ENCODE measurements at regions not wholly inside any gene's neighbourhood (a gene's known extent, or its start where the extent isn't known, plus 50 kb on each side); places are given as distances from the start of the nearest gene placed in this dataset.
A peak's percentile ranks its signal among the peaks of the same experiment; 100 is the strongest.

- 52 to 59% methylated on average over 8 of the region's 8 CpGs for WGBS, 2 donors
- H3K27me3 ChIP-seq: no peaks in the 10 kb centered on the region
- H3K27ac ChIP-seq: peak overlapping the region in 1 of 4 donors; percentile 60
- TF ChIP-seq POLR2A (IDR thresholded peaks at IDR 0.05): no peak
- TF ChIP-seq POLR2AphosphoS5 (IDR thresholded peaks at IDR 0.05): peak in 1 of 2 donors; percentile 18
- TF ChIP-seq EP300 (IDR thresholded peaks at IDR 0.05): no peak
- TF ChIP-seq, protein P1, sequence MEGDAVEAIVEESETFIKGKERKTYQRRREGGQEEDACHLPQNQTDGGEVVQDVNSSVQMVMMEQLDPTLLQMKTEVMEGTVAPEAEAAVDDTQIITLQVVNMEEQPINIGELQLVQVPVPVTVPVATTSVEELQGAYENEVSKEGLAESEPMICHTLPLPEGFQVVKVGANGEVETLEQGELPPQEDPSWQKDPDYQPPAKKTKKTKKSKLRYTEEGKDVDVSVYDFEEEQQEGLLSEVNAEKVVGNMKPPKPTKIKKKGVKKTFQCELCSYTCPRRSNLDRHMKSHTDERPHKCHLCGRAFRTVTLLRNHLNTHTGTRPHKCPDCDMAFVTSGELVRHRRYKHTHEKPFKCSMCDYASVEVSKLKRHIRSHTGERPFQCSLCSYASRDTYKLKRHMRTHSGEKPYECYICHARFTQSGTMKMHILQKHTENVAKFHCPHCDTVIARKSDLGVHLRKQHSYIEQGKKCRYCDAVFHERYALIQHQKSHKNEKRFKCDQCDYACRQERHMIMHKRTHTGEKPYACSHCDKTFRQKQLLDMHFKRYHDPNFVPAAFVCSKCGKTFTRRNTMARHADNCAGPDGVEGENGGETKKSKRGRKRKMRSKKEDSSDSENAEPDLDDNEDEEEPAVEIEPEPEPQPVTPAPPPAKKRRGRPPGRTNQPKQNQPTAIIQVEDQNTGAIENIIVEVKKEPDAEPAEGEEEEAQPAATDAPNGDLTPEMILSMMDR (IDR thresholded peaks at IDR 0.05): peak in 3 of 6 experiments; percentile 11 to 25 (median 25)
- peak; percentile 35 to 71 for ATAC-seq (ENCODE audit: low FRiP score in 2 of 2)
- no peaks in the 10 kb centered on the region for H3K36me3 ChIP-seq
- H3K4me1 ChIP-seq: peaks cover 0 to 11% (median 2%) of the 10 kb centered on the region in 4 donors
- H3K9me3 ChIP-seq: no peaks in the 10 kb centered on the region
- no peak overlapping the region for H3K4me3 ChIP-seq
- DNase-seq: peak; percentile 43 to 77
Measured at GRCh38 chr2:121099329-121100290, 185.4 kb downstream of the TFCP2L1 start.

DNA sequence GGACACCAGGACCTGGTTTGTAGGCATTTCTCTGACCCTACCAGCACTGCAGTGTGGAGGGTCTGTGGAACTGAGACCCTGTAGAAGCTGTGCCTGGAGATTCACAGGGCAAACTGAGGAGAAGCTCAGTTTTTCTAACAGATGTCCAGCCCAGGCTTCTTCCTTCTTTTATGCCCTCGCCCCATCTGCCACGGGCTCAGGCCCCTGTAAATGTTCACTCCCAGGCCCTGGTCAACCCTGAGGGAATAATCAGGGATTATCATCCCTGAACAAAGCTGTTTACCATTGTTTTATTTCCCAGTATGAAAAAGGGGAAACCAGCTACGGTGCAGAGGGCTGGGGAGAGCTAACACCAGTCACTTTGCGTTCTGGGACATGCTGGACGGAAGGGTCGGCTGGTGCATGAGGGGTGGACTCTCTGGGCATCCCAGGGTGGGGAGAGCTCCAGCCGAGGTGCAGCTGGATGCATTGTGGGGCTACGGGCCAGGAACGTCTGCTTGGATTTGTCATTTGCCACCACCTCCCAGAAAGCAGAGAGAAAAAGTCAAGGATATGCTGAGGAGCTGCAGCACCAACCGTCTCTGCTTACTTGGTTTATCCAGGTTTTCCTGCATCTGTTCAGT is 183.8 kb downstream of the TFCP2L1 start:
- H3K9me3 ChIP-seq: no peaks in the 10 kb centered on the region
- no peaks in the 10 kb centered on the region for H3K27me3 ChIP-seq
- peaks cover 0 to 11% (median 2%) of the 10 kb centered on the region in 4 donors for H3K4me1 ChIP-seq
- H3K36me3 ChIP-seq: no peaks in the 10 kb centered on the region
- H3K27ac ChIP-seq: no peak overlapping the region
- 73 to 76% methylated on average over 9 to 10 of the region's 10 CpGs for WGBS, 2 donors
- no peak for ATAC-seq (ENCODE audit: low FRiP score in 2 of 2)
- no peak overlapping the region for H3K4me3 ChIP-seq
- no peak for DNase-seq
- TF ChIP-seq POLR2AphosphoS5 (IDR thresholded peaks at IDR 0.05) (no peak), EP300 (IDR thresholded peaks at IDR 0.05) (no peak), POLR2A (IDR thresholded peaks at IDR 0.05) (no peak)
- TF ChIP-seq, protein P1 (IDR thresholded peaks at IDR 0.05): no peak

- TF ChIP-seq, protein P1 (IDR thresholded peaks at IDR 0.05): no peak
- TF ChIP-seq EP300 (IDR thresholded peaks at IDR 0.05): no peak
- no peak for TF ChIP-seq POLR2A (IDR thresholded peaks at IDR 0.05)
- no peak for TF ChIP-seq POLR2AphosphoS5 (IDR thresholded peaks at IDR 0.05)
- DNase-seq: no peak
Measured at GRCh38 chr2:121102941-121103340, 182.1 kb downstream of the TFCP2L1 start.

GRCh38 chr2:121103960-121104359 is 181.0 kb downstream of the TFCP2L1 start:
- no peak for DNase-seq
- no peak overlapping the region for H3K27ac ChIP-seq
- H3K9me3 ChIP-seq: no peaks in the 10 kb centered on the region
- ATAC-seq (ENCODE audit: low FRiP score in 2 of 2): no peak
- 66 to 76% methylated on average over 5 of the region's 5 CpGs for WGBS, 2 donors
- H3K4me3 ChIP-seq: no peak overlapping the region
- TF ChIP-seq, protein P1 (IDR thresholded peaks at IDR 0.05): no peak
- TF ChIP-seq POLR2A (IDR thresholded peaks at IDR 0.05) (no peak), EP300 (IDR thresholded peaks at IDR 0.05) (no peak), POLR2AphosphoS5 (IDR thresholded peaks at IDR 0.05) (no peak)
- no peaks in the 10 kb centered on the region for H3K27me3 ChIP-seq
- H3K4me1 ChIP-seq: peaks cover 0 to 11% (median 2%) of the 10 kb centered on the region in 4 donors
- no peaks in the 10 kb centered on the region for H3K36me3 ChIP-seq

More at GRCh38 chr2:121102941-121103340, 182.1 kb downstream of the TFCP2L1 start:
- WGBS, 2 donors: 68 to 85% methylated on average over 2 of the region's 2 CpGs
- Histone ChIP-seq H3K4me3 (no peak overlapping the region), H3K36me3 (no peaks in the 10 kb centered on the region), H3K27ac (no peak overlapping the region), H3K27me3 (no peaks in the 10 kb centered on the region), H3K9me3 (no peaks in the 10 kb centered on the region), H3K4me1 (peaks cover 0 to 11% (median 2%) of the 10 kb centered on the region in 4 donors)
- no peak for ATAC-seq (ENCODE audit: low FRiP score in 2 of 2)

Data from upper lobe of left lung (tissue), 6 donors.